B cell (primary cell): ENCODE measurements at regions not wholly inside any gene's neighbourhood (a gene's known extent, or its start where the extent isn't known, plus 50 kb on each side); places are given as distances from the start of the nearest gene placed in this dataset.
"Not testable (repeated sequence)": the region's sequence is repeated elsewhere in the genome, so short reads cannot be mapped to it uniquely, and the experiment has no call there.

Experiments
- ATAC-seq: fragments of 200-7000 bp; cut with Tn5 transposase; one replicate; pipeline ENCODE4 v1.10.0; 2021; ENCODE audit warnings: low read depth, mild to moderate bottlenecking, moderate number of reproducible peaks, moderate library complexity
- CTCF ChIA-PET: fragments of 350-600 bp; sonication (Branson Sonifier 250); formaldehyde crosslinking; loops from one replicate; lab custom pipeline; 2021; ENCODE audit warnings: antibody characterized with exemption, inconsistent platforms; lab: Charles Lee
- POLR2A ChIA-PET: fragments of 350-600 bp; sonication (Branson Sonifier 250); formaldehyde crosslinking; loops from one replicate; lab custom pipeline; 2021; ENCODE audit warnings: antibody characterized with exemption; lab: Charles Lee
- DNase-seq: peaks from one replicate; pipeline ENCODE4 v3.0.0; 2013
- H2AFZ ChIP-seq: 2 replicates; pipeline ENCODE4 v1.6.1; 2012; ENCODE audit warnings: mild to moderate bottlenecking, low read depth, low read length; ENCODE audit not compliant: insufficient read depth, poor library complexity, severe bottlenecking
- H3K27ac ChIP-seq, 2 donors: 1 replicate in 1 of 2; 2 replicates in 1 of 2; pipeline ENCODE4 v1.5.1; 2012 to 2013; ENCODE audit warnings: low read length in 2 of 2, mild to moderate bottlenecking in 2 of 2, moderate library complexity in 1 of 2
- H3K27me3 ChIP-seq, 4 experiments: fragments of 200-600 bp in 1 of 4; sonication (generic) in 1 of 4; replicated peaks in 1 of 4; 1 replicate in 2 of 4; 2 replicates in 2 of 4; pipeline versions ENCODE4 v1.6.1 to v1.7.0; 2013 to 2016; ENCODE audit warnings: low read length in 3 of 4, mild to moderate bottlenecking in 2 of 4, mixed read lengths in 1 of 4, moderate library complexity in 1 of 4; ENCODE audit not compliant: insufficient read depth in 4 of 4, control insufficient read depth in 3 of 4; ENCODE audit errors: control extremely low read depth in 1 of 4
- H3K36me3 ChIP-seq, 2 experiments: replicated peaks in 1 of 2; 1 replicate in 1 of 2; 2 replicates in 1 of 2; pipeline versions ENCODE4 v1.6.1 to v1.7.1; 2013; ENCODE audit warnings: low read length in 1 of 2; ENCODE audit not compliant: insufficient read depth in 2 of 2, control insufficient read depth in 1 of 2; ENCODE audit errors: control extremely low read depth in 1 of 2, extremely low read depth in 1 of 2
- H3K4me1 ChIP-seq, 2 donors: fragments of 200-600 bp in 1 of 2; sonication (generic) in 1 of 2; 1 replicate in 1 of 2; 2 replicates in 1 of 2; pipeline versions ENCODE4 v1.5.1 to v1.6.1; 2013 to 2017; ENCODE audit warnings: low read length in 2 of 2; ENCODE audit not compliant: control insufficient read depth in 2 of 2, insufficient read depth in 2 of 2
- H3K4me2 ChIP-seq: replicated peaks from 2 replicates; pipeline ENCODE3; 2012; ENCODE audit warnings: mild to moderate bottlenecking, low read depth, low read length; ENCODE audit not compliant: poor library complexity, severe bottlenecking
- H3K4me3 ChIP-seq, 5 experiments: fragments of 200-600 bp in 1 of 5; sonication (generic) in 1 of 5; 1 replicate in 3 of 5; 2 replicates in 2 of 5; pipeline versions ENCODE4 v1.5.1 to v1.7.0; 2011 to 2016; ENCODE audit warnings: low read length in 4 of 5, mild to moderate bottlenecking in 4 of 5, low read depth in 2 of 5, control low read depth in 1 of 5, moderate library complexity in 1 of 5; ENCODE audit not compliant: insufficient read depth in 1 of 5; ENCODE audit errors: control extremely low read depth in 1 of 5, extremely low read depth in 1 of 5
- H3K79me2 ChIP-seq: fragments of 200-600 bp; sonication (generic); one replicate; pipeline ENCODE4 v1.6.0; 2016; ENCODE audit warnings: low read length; ENCODE audit not compliant: control insufficient read depth, insufficient read depth
- H3K9ac ChIP-seq: fragments of 200-600 bp; sonication (generic); 2 replicates; pipeline ENCODE4 v1.6.1; 2017; ENCODE audit warnings: mild to moderate bottlenecking, low read length, moderate library complexity
- H3K9me3 ChIP-seq, 3 donors: one replicate each; pipeline versions ENCODE4 v1.6.1 to v1.7.1; 2013; ENCODE audit warnings: low read length in 2 of 3; ENCODE audit not compliant: control insufficient read depth in 2 of 3, insufficient read depth in 1 of 3; ENCODE audit errors: control extremely low read depth in 1 of 3
- H4K20me1 ChIP-seq: 2 replicates; pipeline ENCODE4 v1.6.0; 2012; ENCODE audit warnings: mild to moderate bottlenecking, low read length; ENCODE audit not compliant: insufficient read depth, control insufficient read depth, poor library complexity, severe bottlenecking
- H3K27ac Mint-ChIP-seq: one replicate; pipeline ENCODE4 v1.8.0; 2021; ENCODE audit warnings: mixed read lengths
- H3K27me3 Mint-ChIP-seq: one replicate; pipeline ENCODE4 v1.8.0; 2021; ENCODE audit warnings: mixed read lengths
- H3K4me1 Mint-ChIP-seq: one replicate; pipeline ENCODE4 v1.8.0; 2021; ENCODE audit warnings: mixed read lengths
- H3K4me3 Mint-ChIP-seq: one replicate; pipeline ENCODE4 v1.8.0; 2021; ENCODE audit warnings: mixed read lengths
- H3K9me3 Mint-ChIP-seq: one replicate; pipeline ENCODE4 v1.8.0; 2022; ENCODE audit warnings: mixed read lengths; ENCODE audit not compliant: insufficient read depth
- CTCF ChIP-seq: fragments of 200-600 bp; IDR thresholded peaks from one replicate; pipeline ENCODE4 v1.8.0; 2022; ENCODE audit warnings: antibody characterized with exemption, mild to moderate bottlenecking
- EZH2 ChIP-seq: IDR thresholded peaks from 2 replicates; pipeline ENCODE4 v1.6.1; 2012; ENCODE audit warnings: borderline replicate concordance, low read depth, mild to moderate bottlenecking, moderate library complexity, low read length; ENCODE audit not compliant: insufficient read depth, poor library complexity, severe bottlenecking
- WGBS: methylation state at CpG from one replicate; pipeline ENCODE4 v1.1.5; 2013; ENCODE audit warnings: missing lambda C conversion rate; ENCODE audit not compliant: insufficient coverage; 5-methylcytosine and 5-hydroxymethylcytosine counted together
- intact Hi-C: fragments of 100-400 bp; cut with micrococcal nuclease; formaldehyde crosslinking; loops from one replicate; pipeline ENCODE4 v1.10.0; 2022

GRCh38 chr1:178038372-178038771 lies 55.5 kb upstream of the RASAL2 start:
- H3K36me3 ChIP-seq, result no peaks in the 10 kb centered on the region
- no peaks in the 10 kb centered on the region for H3K79me2 ChIP-seq
- DNase-seq (no peak), ATAC-seq (no peak)
- WGBS, result 96% methylated on average over 8 of the region's 11 CpGs
- ChIA-PET CTCF (no interaction called here), POLR2A (no interaction called here)
- no peaks in the 10 kb centered on the region for H4K20me1 ChIP-seq
- no peak overlapping the region for H3K27ac ChIP-seq
- H3K27me3 Mint-ChIP-seq, result peaks cover 41% of the 10 kb centered on the region
- no peaks in the 10 kb centered on the region for H3K9me3 Mint-ChIP-seq
- H3K9ac ChIP-seq, result no peak overlapping the region
- no peak overlapping the region for H2AFZ ChIP-seq
- peaks cover 0 to 23% (median 4%) of the 10 kb centered on the region in 4 experiments for H3K27me3 ChIP-seq
- no peak overlapping the region for H3K27ac Mint-ChIP-seq
- peaks cover 0 to 13% (median 0%) of the 10 kb centered on the region in 3 donors for H3K9me3 ChIP-seq
- H3K4me3 Mint-ChIP-seq, result no peak overlapping the region
- no peaks in the 10 kb centered on the region for H3K4me1 ChIP-seq
- no peak overlapping the region for H3K4me2 ChIP-seq
- H3K4me3 ChIP-seq, result no peak overlapping the region
- intact Hi-C loops, result no loop called here
- peaks cover 2% of the 10 kb centered on the region for H3K4me1 Mint-ChIP-seq
- TF ChIP-seq CTCF, result no peak
- TF ChIP-seq EZH2, result no peak

- H3K27me3 Mint-ChIP-seq, result peaks cover 39% of the 10 kb centered on the region
- intact Hi-C loops, result no loop called here
- no peak overlapping the region for H2AFZ ChIP-seq
- no peak overlapping the region for H3K9ac ChIP-seq
- H3K4me3 ChIP-seq, result no peak overlapping the region
- no peak for TF ChIP-seq EZH2
- TF ChIP-seq CTCF, result no peak
- DNase-seq, result no peak
- CTCF ChIA-PET, result no interaction called here
- H3K9me3 ChIP-seq, result peaks cover 0 to 15% (median 0%) of the 10 kb centered on the region in 3 donors
- peaks cover 0 to 23% (median 4%) of the 10 kb centered on the region in 4 experiments for H3K27me3 ChIP-seq
- no peak overlapping the region for H3K4me3 Mint-ChIP-seq
- no peaks in the 10 kb centered on the region for H3K36me3 ChIP-seq
- H3K4me2 ChIP-seq, result no peak overlapping the region
- H3K27ac ChIP-seq, result no peak overlapping the region
- no peaks in the 10 kb centered on the region for H3K4me1 ChIP-seq
- no peaks in the 10 kb centered on the region for H3K9me3 Mint-ChIP-seq
- POLR2A ChIA-PET, result no interaction called here
- no peaks in the 10 kb centered on the region for H4K20me1 ChIP-seq
- H3K27ac Mint-ChIP-seq, result no peak overlapping the region
- H3K79me2 ChIP-seq, result no peaks in the 10 kb centered on the region
- ATAC-seq, result no peak
- H3K4me1 Mint-ChIP-seq, result peaks cover 2% of the 10 kb centered on the region
- 100% methylated on average over 2 of the region's 2 CpGs for WGBS
These were observed 54.0 kb upstream of the RASAL2 start for GRCh38 chr1:178039891-178040290.

GRCh38 chr1:178043940-178044339 lies 50.0 kb upstream of the RASAL2 start:
- DNase-seq, H3K9me3 Mint-ChIP-seq, H3K4me3 ChIP-seq, H3K9ac ChIP-seq, H3K4me1 Mint-ChIP-seq, H3K27me3 ChIP-seq, CTCF ChIA-PET, H3K79me2 ChIP-seq, H3K27ac Mint-ChIP-seq, H3K4me3 Mint-ChIP-seq, H3K9me3 ChIP-seq, POLR2A ChIA-PET, H3K4me1 ChIP-seq, H4K20me1 ChIP-seq, ATAC-seq, H3K36me3 ChIP-seq, H3K4me2 ChIP-seq, H3K27ac ChIP-seq, intact Hi-C loops, H2AFZ ChIP-seq: not testable (repeated sequence)
- WGBS, result 90% methylated on average over 2 of the region's 4 CpGs
- peaks cover 21% of the 10 kb centered on the region for H3K27me3 Mint-ChIP-seq
